ENCODE measurements at regions not wholly inside any gene's neighbourhood (a gene's known extent, or its start where the extent isn't known, plus 50 kb on each side); places are given as distances from the start of the nearest gene placed in this dataset.

DNA sequence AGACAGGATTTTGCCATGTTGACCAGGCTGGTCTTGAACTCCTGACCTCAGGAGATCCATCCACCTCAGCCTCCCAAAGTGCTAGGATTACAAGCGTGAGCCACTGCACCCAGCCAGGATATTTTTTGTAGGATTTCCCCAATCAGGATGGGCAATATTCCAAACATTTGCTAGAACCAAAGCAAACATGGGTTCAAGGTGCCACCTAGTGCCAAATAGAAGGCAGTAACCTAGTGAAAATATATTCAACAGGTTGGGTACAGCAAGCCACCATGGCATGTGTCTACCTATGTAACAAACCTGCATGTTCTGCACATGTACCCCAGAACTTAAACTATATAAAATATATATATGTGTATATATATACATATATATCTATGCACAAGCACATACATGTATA, 185.9 kb upstream of the CADM2 start:
- H3K9me3 ChIP-seq (ENCODE audit: control insufficient read depth, low read length): peaks cover 6% of the 10 kb centered on the region
- no peaks in the 10 kb centered on the region for H3K4me1 ChIP-seq (ENCODE audit: control insufficient read depth, insufficient read depth, low read length)
- H3K9ac ChIP-seq (ENCODE audit: extremely low read depth, low read length, poor library complexity, severe bottlenecking): no peak overlapping the region
- no peak overlapping the region for H3K27ac Mint-ChIP-seq
- 86 to 91% methylated on average over 1 of the region's 1 CpG for WGBS, 2 experiments (ENCODE audit: insufficient coverage in 1 of 2, insufficient read length in 1 of 2)
- no peak overlapping the region for H3K4me3 Mint-ChIP-seq
- H3K4me3 ChIP-seq (ENCODE audit: low read length): no peak overlapping the region
- peak; percentile 68 for TF ChIP-seq CTCF (conservative IDR thresholded peaks at IDR 0.05)
- H3K36me3 Mint-ChIP-seq (ENCODE audit: low read depth): no peaks in the 10 kb centered on the region
- H3K4me1 Mint-ChIP-seq: no peaks in the 10 kb centered on the region
- DNase-seq: no peak
- H3K27ac ChIP-seq (ENCODE audit: low read depth, low read length): no peak overlapping the region
- H3K27me3 ChIP-seq (ENCODE audit: control insufficient read depth, insufficient read depth, low read length, poor library complexity, severe bottlenecking): no peaks in the 10 kb centered on the region
- H3K9me3 Mint-ChIP-seq: peaks cover 10% of the 10 kb centered on the region
- H3K36me3 ChIP-seq (ENCODE audit: control insufficient read depth, insufficient read depth, low read length): no peaks in the 10 kb centered on the region
- no peaks in the 10 kb centered on the region for H3K27me3 Mint-ChIP-seq (ENCODE audit: insufficient read depth)

DNA sequence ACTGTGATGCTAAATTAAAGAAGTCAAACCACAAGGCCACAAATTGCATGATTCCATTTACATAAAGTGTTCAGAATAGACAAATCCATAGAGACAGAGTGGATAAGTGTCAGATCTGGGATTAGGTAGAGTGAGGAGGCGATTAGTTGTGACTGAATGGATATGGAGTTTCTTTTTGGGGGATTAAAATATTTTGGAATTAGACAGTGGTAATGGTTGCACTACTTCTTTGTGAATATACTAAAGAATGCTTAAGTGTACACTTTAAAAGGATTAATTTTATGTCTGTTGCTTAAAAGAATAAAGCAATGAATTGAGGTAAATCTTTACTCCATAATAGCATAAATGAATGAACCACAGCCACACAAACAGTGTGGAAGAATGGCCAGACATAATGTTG, 175.5 kb upstream of the CADM2 start:
- Mint-ChIP-seq H3K36me3 (ENCODE audit: low read depth) (no peaks in the 10 kb centered on the region), H3K4me3 (no peak overlapping the region), H3K4me1 (no peaks in the 10 kb centered on the region), H3K27me3 (ENCODE audit: insufficient read depth) (no peaks in the 10 kb centered on the region), H3K9me3 (peaks cover 5% of the 10 kb centered on the region), H3K27ac (no peak overlapping the region)
- no peaks in the 10 kb centered on the region for H3K36me3 ChIP-seq (ENCODE audit: control insufficient read depth, insufficient read depth, low read length)
- no peaks in the 10 kb centered on the region for H3K27me3 ChIP-seq (ENCODE audit: control insufficient read depth, insufficient read depth, low read length, poor library complexity, severe bottlenecking)
- H3K4me3 ChIP-seq (ENCODE audit: low read length): no peak overlapping the region
- no peak for DNase-seq
- H3K27ac ChIP-seq (ENCODE audit: low read depth, low read length): no peak overlapping the region
- no peak for TF ChIP-seq CTCF (conservative IDR thresholded peaks at IDR 0.05)
- H3K4me1 ChIP-seq (ENCODE audit: control insufficient read depth, insufficient read depth, low read length): no peaks in the 10 kb centered on the region
- WGBS, 2 experiments (ENCODE audit: insufficient coverage in 1 of 2, insufficient read length in 1 of 2): 83% methylated on average over 1 of the region's 1 CpG; no CpG with 5 or more reads in 1 of the 2 experiments
- H3K9ac ChIP-seq (ENCODE audit: extremely low read depth, low read length, poor library complexity, severe bottlenecking): no peak overlapping the region
- H3K9me3 ChIP-seq (ENCODE audit: control insufficient read depth, low read length): peaks cover 8% of the 10 kb centered on the region

- Mint-ChIP-seq H3K36me3 (ENCODE audit: low read depth) (no peaks in the 10 kb centered on the region), H3K27ac (no peak overlapping the region), H3K4me1 (no peaks in the 10 kb centered on the region), H3K4me3 (no peak overlapping the region), H3K9me3 (peaks cover 15% of the 10 kb centered on the region), H3K27me3 (ENCODE audit: insufficient read depth) (no peaks in the 10 kb centered on the region)
- no peak overlapping the region for H3K4me3 ChIP-seq (ENCODE audit: low read length)
- H3K27ac ChIP-seq (ENCODE audit: low read depth, low read length): no peak overlapping the region
- no peaks in the 10 kb centered on the region for H3K9me3 ChIP-seq (ENCODE audit: control insufficient read depth, low read length)
- no peak for DNase-seq
- no peaks in the 10 kb centered on the region for H3K27me3 ChIP-seq (ENCODE audit: control insufficient read depth, insufficient read depth, low read length, poor library complexity, severe bottlenecking)
- WGBS, 2 experiments (ENCODE audit: insufficient coverage in 1 of 2, insufficient read length in 1 of 2): 81 to 100% methylated on average over 1 of the region's 1 CpG
- no peak overlapping the region for H3K9ac ChIP-seq (ENCODE audit: extremely low read depth, low read length, poor library complexity, severe bottlenecking)
- H3K36me3 ChIP-seq (ENCODE audit: control insufficient read depth, insufficient read depth, low read length): no peaks in the 10 kb centered on the region
- no peaks in the 10 kb centered on the region for H3K4me1 ChIP-seq (ENCODE audit: control insufficient read depth, insufficient read depth, low read length)
- no peak for TF ChIP-seq CTCF (conservative IDR thresholded peaks at IDR 0.05)
Measured at GRCh38 chr3:84789961-84790360, 168.8 kb upstream of the CADM2 start.

Measured in endodermal cell (in vitro differentiated cells).